ENCODE measurements at regions not wholly inside any gene's neighbourhood (a gene's known extent, or its start where the extent isn't known, plus 50 kb on each side); places are given as distances from the start of the nearest gene placed in this dataset.

DNA sequence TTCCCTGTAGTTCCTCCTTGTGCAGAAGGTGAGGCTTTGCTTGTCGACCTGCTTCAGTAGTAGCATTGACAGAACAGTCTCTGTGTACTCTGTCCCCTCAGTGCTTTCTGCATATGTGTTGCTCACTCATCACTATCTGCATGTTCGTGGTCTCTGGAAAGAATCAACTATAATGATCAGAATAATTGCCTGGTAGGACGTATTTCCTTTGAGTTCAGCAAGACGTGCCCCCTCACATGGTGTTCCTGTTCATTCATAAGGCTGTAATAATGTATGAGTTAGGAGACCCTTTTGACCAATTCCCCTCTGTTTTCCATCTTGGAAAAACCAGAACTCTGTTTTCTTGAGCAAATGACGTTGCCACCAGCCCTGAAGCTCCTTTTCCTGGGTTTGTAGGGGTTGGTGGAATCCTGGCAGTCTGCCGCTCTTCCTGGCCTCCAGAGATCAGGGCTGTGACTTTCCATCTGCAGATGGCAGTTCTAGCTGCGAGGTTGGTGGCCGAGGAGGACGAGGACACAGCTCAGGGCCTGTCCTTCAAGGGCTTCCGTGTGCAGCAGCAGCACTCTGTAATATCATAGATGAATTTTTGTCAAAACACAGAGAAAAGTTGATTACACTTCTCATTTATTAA lies 61.9 kb downstream of the EXOSC2 start:
- no peak for DNase-seq

DNA sequence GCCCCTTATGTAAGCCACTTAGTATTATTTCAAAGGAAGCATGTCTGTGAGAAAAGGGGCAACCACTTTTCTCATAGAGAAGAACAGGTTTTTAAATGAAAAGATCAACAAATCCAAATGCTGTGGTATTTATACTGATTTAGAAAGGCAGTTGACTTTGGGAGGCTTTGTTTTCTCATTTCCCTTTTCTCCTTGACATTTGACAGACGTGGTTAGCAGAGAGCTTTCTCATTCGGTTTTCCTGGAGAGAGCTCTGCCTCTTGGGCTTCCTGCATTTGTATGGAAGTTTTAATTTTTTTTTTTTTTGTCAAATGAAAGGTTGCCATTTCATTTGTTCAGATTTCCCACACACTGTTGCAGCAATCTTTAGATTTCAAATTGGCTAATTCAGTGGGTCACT lies 62.5 kb downstream of the EXOSC2 start:
- DNase-seq = no peak

DNA sequence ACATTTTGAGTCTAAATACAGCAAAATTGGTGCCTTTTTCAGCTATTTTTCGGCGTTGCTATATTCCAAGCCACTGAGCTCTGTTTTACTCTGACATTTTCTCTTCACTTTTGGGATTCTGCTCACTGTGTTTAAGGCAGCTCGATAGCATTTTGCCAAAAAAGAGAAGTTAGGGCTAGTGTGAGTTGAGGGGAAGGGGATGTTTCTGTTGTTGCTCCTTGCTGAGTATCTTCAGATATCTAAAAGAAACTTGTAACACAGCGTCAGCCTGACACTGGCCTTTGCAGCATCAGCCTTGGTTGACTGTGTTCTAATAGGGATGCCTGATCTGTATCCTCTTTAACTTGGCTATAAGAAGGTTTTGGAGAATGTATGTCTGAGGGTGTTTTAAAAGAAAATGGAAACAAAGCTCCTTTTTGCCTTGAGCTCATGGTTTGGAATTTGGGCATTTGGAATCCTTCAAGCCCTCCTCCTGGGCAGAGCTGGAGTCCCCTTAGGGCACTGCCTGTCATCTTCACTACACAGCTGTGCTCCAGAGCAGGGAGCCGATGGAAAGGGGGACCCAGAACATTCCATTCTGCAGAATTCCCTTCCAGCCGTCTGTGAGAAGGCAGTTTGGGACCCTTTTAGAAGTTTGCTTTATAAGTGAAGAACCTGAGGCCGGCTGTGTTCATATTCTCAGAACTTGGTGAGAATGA lies 63.0 kb downstream of the EXOSC2 start:
- no peak for DNase-seq

DNA sequence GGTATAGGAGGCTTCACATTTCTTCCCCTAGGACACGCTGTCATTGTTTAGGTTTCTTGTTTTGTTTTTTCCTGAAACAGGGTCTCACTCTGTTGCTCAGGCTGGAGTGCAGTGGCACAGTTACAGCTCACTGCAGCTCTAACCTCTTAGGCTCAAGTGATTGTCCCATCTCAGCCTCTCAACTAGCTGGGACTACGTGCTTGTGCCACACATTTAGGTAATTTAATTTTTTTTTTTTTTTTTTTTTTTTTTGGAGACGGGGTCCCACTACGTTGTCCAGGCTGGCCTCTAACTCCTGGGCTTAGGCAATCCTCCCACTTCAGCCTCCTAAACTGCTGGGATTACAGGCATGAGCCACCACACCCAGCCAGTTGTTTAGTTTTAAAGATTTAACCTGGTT lies 66.2 kb downstream of the EXOSC2 start:
- DNase-seq = no peak

DNA sequence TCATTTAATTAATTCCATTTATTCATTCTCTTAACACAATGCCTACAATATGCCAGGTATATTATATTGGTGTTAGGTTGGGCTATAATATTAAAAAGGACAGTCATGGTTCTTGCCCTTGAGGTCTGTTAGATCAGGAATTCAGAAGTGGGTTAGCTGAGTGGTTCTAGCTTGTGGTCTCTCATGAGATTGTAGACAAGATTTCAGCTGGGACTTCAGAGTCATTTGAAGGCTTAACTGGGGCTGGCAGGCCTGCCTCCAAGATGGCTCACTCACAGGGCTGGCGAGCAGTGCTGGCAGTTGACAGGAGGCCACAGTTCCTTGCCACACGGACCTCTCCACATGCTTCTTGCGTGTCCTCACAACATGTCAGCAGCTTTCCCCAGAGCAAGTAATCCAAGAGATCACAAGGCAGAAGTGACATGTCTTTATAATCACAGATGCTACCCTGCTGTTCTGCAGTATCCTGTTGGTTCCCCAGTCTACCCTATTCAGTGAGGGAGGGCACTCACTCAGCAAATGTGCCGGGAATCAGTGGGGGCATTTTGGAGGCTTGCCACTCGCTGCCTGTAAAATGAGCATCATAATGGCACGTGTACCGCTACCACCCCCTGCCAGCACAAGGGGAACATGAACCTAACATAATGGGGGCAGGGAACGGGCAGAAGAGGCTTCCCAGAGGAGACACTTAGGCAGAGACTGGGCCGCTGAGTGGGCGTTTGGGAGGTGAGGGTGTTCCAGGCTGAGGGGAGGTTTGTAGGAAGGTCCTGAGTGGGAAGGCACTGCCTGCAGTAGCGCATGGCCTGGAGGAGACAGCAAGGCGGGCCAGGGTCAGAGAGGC lies 70.0 kb downstream of the EXOSC2 start:
- DNase-seq = no peak

DNA sequence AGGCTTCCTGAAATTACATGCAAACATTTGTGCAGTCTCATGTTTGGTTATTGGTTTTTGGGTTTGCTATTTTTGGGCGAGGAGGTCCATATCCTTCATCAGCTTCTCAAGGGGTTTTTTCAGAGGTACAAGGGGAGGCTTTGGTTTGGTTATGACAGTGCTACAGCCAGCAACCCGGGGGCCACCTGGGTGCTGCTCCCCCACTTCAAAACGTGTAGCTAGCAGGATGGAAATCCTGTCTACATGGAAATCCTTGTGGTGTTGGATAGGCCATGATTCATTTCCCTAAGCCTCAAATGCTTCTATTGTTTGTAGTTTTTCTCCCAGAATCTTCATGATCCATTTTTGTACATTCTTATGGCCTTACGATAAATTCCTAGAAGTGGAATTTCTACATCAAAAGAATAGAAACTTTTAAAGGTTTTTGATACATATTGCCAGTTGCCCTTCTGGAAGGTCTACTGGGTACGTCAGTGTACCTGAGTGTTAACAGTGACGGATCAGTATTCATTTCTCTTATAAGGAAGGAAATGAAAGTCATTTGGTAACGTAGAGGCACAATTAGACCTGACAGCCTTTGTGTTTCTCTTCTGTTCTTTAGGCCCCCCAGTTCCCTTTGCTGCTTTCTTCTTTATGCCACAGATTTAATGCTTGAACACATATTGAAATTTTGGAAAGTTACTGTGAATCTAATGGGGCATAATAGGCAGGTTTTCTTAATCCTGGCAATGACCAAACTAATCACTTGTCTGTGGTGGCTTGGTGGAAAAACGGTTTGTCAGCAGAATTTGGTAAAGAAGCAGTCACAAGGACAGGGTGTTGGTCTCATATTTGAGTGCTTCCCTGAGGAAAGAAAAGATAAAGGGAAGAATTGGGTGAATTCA lies 69.7 kb upstream of the ABL1 start:
- peak; percentile 48 for DNase-seq

DNA sequence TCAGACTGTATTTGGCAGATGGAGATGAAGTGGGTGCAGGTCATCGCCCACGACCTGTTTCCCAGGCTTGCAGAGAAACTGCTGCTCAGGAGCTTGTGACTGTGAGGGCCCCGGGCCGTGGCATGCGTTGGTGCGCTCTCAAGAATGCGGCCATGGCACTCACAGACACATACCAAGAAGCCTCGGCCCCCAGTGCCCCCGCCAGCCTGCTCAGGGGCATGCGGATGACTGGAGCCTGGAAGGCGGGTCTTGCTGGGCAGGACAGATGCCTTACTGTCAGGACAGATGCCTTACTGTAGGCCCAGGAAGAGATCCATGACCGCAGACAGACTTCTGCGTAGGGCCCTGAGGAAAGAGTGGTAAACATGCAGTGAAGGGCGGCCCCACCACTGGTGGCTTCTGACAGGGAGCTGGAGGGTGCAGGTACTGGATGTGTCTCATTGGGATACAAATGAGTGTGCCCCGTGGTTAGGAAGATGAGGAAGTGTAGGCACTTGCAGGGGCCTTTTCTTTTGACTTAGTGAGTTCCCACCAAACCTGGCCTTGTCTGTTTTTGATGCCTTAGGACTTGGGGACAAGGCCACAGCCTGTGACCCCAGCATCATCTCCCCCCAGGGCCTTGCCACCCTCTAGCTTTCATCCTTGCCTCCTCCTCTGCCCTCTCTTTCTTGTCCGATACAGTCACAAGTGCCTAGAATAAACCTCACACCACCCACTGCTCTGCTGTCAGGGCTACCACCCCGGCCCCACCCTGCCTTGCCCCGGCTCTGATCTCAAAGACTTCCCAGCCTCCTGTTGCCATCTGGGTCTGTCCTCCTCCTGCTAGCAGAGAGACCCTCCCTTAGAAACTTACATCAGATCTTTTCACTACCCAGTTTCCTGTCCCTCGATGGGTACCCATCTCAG lies 68.8 kb upstream of the ABL1 start:
- peak; percentile 36 for DNase-seq

DNA sequence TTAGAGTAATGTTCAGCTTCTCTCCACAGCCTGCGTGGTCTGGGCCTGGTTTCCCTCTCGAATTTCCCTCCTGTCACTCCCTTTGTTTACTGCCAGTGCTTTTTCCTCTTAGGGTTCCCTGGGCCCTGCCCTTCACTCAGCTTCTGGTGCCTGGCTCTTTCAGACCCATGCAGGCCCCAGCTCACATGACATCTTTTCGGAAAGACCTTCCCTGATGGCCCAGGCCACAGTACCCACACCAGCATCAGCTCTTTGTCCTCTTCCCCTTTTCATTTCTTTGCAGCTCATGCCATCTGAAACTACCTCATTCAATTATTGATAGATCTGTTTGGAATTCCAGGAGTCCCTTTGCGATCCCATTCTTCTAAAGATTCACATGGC lies 68.1 kb upstream of the ABL1 start:
- no peak for DNase-seq

DNA sequence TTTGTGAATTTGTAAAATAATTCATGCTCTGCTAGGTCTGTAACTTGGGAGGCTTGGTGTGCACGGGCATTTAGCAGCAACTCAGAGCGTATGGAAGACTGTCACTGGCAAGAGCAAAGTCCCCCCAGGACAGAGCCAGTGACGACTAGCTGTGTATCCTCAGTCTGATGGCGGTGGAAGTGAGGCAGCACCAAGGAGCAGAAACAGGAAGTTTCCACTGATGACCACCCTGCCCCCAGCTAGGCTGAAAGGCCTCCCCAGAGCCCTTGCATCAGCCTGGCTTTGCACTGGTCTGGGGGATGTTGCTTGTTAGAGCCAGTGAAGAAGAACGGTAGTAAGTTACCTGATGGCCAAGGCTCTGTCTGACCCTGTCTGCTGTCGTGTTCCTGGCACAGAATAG lies 66.8 kb upstream of the ABL1 start:
- DNase-seq = peak; percentile 67

DNA sequence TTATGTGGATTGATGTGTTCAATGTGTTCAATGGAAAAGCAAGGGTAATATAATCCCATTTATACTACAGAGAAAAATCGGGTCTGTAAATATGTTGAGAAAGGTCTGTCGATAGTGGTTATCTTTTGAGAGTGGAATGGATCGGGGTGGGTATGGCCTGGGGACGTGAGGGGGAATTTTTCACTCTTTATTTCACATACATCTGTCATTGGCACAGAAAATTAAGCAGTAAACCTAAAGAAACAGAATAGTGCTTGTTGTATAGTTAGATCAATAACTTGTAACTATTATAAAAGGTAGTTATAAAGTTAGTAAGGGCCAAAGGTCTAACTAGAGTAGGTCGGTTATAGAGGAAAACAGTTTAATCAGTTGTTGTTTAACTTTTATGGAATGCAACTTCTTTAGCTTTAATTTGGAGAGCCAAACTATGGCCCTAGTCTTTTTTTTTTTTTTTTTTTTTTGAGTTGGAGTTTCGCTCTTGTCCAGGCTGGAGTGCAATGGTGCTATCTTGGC lies 66.1 kb upstream of the ABL1 start:
- DNase-seq = no peak

DNA sequence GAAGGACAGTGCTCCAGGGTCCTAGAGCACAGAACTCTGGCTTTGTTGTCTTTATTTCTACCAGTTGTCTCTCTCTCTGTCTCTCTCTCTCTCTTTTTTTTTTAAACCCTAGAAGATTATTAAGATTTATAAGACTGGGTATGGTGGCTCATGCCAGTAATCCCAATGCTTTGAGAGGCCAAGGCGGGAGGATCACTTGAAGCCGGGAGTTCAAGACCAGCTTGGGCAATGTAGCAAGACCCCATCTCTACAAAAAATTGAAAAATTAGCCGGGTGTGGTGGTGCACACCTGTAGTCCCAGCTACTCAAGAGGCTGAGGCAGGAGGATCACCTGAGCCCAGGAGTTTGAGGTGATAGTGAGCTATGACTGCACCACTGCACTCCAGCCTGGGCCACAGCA lies 65.0 kb upstream of the ABL1 start:
- DNase-seq = no peak

DNA sequence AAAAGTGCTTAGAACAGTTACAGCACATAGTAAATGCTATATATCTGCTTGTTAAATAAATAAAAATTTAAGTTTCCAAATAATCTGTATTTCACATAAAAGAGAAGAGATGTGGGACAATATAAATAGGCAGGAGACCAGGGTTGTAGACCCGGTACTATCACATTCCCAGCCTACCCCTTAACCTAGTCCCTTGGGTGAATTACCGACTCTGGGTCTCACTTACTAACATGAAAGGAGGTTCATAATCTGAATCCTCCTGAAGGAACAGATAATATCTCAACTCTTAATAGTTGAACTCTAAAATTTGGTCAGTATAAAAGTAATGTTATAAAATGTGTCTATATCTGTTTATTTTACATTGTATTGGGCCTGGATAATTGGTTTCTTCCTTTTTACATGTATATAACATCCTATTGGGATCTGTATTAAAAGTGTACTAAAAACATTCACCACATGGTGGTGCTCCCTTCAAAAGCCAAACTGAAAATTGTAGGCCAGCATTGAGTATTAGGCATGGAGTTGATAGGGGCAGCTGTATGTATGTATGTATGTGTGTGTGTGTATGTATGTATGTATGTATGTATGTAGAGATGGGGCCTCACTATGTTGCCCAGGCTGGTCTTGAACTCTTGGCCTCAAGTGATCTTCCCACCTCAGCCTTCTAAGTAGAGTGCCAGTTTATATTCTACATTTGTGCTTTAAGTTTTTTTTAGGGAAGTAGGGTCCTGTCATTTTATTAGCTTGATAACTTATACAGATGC lies 64.2 kb upstream of the ABL1 start:
- peak; percentile 81 for DNase-seq

DNA sequence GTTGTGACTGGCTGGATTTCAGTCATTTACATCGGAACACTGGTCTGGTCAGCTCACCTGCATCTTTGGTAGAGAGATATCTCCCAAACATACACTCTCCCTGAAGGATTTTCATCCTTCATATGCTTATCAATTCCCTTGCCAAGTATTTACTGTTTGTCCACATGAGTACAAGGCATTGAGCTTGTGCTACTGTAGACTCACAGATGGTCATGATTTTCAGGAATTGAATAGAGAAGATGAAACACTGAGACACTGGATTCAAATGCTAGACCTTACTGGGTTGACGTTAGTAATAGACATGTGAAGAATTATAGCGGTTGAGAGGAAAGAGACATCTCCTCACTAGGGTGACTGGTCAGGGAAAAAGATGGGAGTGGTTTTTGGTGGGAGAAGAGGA lies 62.9 kb upstream of the ABL1 start:
- DNase-seq = no peak

DNA sequence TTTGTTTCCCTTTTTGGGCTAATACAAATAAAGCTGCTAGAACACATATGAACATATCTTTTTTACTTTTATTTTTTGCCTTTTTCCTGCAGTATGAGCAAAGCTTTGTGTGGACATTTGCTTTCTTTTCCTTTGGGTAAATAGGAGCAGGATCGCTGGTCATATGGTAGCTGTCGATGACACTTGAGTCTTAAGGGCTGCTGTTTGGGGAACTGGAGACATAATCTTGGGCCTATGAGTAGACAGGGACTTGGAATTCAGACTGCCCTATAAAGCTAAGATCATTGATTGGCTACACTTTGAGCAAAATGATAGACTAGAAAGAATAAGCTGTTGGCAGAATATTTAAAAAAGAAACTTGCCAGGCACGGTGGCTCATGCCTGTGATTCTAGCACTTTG lies 60.9 kb upstream of the ABL1 start:
- DNase-seq = no peak

DNA sequence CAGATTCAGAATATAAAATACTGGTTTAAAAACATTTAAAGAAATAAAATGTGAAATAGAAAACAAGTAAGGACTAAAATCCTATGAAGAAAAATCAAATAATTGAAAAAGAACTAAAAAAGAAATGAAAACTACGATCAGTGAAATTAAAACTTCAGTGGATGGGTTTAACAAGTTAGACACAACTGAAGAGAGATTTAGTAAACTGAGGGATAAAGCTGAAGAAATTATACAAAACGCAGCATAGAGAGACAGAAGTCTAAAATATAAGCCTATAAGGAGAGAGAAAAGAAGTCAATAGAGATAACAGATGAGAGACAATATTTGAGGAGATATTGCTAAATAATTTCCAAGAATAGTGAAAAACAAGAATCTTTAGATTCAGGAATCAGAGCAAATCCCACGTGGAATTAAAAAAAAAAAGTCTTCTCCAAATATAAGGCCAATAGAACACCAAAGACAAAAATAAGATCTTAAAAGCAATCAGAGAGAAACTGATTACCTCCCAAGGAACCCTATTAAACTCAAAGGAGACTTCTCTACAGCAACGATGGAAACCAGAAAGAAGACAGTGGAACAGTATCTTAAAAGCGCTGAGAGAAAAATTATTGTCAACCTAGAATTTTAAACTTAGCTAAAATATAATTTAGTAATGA lies 59.6 kb upstream of the ABL1 start:
- no peak for DNase-seq

DNA sequence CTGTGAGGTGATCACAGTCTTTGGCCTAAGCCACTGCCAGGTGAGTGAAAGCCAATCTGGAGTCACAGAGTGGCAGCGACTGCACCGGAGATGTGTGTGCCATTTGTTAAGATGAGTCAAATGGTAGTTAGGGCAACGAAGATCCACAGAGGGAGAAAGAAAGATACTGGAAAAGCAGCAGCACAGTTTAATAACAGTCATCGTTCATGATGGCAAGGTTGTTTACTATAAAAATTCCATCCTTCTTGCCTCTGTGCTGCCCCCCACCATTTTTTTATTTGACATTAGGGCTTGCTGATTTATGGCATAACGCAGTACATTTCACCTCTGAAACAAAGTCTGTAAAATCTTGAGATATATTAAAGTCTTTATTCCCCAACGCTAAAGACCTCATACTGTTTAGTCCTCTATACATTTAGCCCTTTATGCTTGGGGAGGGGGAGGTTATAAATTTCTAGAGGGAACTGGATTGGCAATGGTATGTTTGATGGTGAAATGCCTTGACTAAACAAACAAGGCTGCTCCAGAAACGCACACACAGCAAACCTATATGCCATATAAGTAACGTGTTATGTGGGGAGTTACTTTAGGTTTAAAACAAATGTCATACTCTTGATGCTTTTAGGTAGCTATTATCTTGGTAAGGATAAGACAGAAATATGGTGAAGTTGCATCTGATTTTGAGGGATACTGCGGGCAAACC lies 55.8 kb upstream of the ABL1 start:
- DNase-seq = no peak

DNA sequence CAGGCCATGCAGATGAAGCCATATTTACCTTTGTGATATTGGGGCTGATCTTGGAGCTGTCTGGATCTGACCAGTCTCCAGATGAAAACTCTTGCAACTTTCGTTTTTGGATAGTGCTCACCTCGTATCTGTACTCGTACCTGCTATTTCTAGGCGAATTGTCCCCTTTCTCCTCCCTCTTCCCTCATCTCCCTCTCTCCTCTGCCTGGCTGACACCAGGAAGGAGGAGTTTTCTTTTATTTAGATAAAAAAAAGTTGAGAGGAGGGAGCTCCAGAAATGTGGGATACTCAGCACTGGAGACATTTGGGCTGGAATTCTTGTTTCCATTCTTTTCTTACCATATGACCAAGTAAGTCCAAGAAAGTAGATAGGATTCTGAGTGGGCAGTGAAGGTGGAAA lies 54.6 kb upstream of the ABL1 start:
- no peak for DNase-seq

DNA sequence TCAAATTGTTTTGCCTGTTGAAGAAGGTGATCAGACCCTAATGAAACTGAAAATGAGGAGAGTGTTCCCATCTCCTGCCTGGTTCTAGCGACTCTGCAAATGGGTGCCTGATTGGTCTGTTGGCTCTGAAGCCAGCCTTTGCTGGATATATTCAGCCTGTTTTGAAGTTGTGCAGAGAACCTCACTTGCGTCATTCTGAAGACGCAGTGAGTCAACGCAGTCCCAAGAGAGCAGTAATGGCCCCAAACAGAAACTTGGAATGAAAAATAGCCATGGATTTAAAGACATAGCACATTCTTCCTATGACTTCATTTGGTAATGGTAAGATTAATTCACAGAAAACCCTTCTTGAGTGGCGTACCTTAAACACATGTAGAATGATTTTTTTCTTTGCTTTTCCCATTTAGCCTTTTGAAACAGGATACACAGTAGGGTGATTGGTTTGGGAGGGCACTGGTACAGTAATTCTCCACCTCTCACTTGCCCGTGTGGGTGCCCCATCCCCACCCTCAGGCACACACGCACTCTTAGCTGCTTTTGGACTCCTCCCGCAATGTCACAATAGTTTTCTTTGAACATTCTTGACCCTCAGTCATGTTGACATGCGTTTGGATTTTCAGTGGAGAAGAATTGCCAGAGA lies 54.1 kb upstream of the ABL1 start:
- peak; percentile 97 for DNase-seq

DNA sequence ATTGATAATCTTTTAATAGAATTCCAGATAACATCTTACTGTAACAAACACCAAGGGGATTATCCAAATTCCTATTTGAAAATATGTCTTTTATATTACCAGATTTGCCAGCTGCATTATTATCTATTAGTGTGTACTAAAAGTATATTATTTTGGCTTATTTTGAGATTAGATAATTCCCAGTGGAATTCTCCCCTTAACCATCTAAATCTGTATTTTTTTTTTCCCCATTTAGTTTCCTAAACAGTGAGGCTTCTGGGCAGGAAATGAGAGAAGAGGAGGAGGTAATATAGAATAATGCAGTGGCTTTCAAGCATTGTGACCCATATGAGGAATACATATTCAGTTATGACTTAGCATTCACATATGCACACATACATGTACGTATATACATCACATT lies 53.5 kb upstream of the ABL1 start:
- DNase-seq = no peak
